Lung (tissue), 11 donors: ENCODE measurements at regions not wholly inside any gene's neighbourhood (a gene's known extent, or its start where the extent isn't known, plus 50 kb on each side); places are given as distances from the start of the nearest gene placed in this dataset.

ENCODE experiments used
- ATAC-seq: fragments of 200-7000 bp; cut with Tn5 transposase; one replicate; pipeline ENCODE4 v1.9.1; 2020; ENCODE audit warnings: moderate number of reproducible peaks; ENCODE audit not compliant: insufficient read depth, low FRiP score
- DNase-seq, 3 donors: peaks; one replicate each; pipeline ENCODE4 v3.0.0-alpha.2; 2013 to 2017
- H3K27ac ChIP-seq, 2 donors: one replicate each; pipeline ENCODE4 v1.5.1; 2013; ENCODE audit warnings: mild to moderate bottlenecking in 2 of 2, moderate library complexity in 2 of 2, control low read depth in 1 of 2, inconsistent platforms in 1 of 2, low read depth in 1 of 2, low read length in 1 of 2
- H3K27me3 ChIP-seq, 3 donors: one replicate each; pipeline ENCODE4 v1.5.1; 2013; ENCODE audit warnings: low read length in 2 of 3; ENCODE audit not compliant: control insufficient read depth in 3 of 3, insufficient read depth in 3 of 3
- H3K36me3 ChIP-seq, 4 donors: one replicate each; pipeline ENCODE4 v1.5.1; 2013; ENCODE audit warnings: low read length in 4 of 4, mild to moderate bottlenecking in 1 of 4, moderate library complexity in 1 of 4; ENCODE audit not compliant: control insufficient read depth in 4 of 4, insufficient read depth in 4 of 4
- H3K4me1 ChIP-seq, 5 donors: one replicate each; pipeline ENCODE4 v1.5.1; 2013; ENCODE audit warnings: low read length in 5 of 5, mild to moderate bottlenecking in 2 of 5, moderate library complexity in 1 of 5; ENCODE audit not compliant: control insufficient read depth in 5 of 5, insufficient read depth in 5 of 5
- H3K4me3 ChIP-seq: one replicate; pipeline ENCODE4 v1.5.1; 2013; ENCODE audit warnings: mild to moderate bottlenecking, control low read depth, moderate library complexity
- H3K9ac ChIP-seq, 2 donors: one replicate each; pipeline ENCODE4 v1.5.1; 2013; ENCODE audit warnings: low read length in 2 of 2, control low read depth in 1 of 2; ENCODE audit not compliant: insufficient read depth in 1 of 2
- H3K9me3 ChIP-seq, 4 donors: one replicate each; pipeline ENCODE4 v1.5.1; 2013; ENCODE audit warnings: low read length in 3 of 4, mild to moderate bottlenecking in 1 of 4, moderate library complexity in 1 of 4; ENCODE audit not compliant: control insufficient read depth in 4 of 4, insufficient read depth in 3 of 4
- CTCF ChIP-seq: IDR thresholded peaks from 2 replicates; pipeline ENCODE4 v1.5.1; 2012; ENCODE audit warnings: mild to moderate bottlenecking; ENCODE audit errors: control extremely low read depth, extremely low read depth
- WGBS, 2 donors: extraction: QIAGEN DNeasy Blood & Tissue Kit; methylation state at CpG; one replicate each; pipeline ENCODE4 v1.1.7; 2013; 5-methylcytosine and 5-hydroxymethylcytosine counted together
- donor health status: control.
- donor health status: control.
- donor health status: Bipolar disorder and iron deficiency.
- donor health status: healthy.
- donor health status: DM: yes; HTN: yes; CAD: no.

- no peaks in the 10 kb centered on the region for H3K36me3 ChIP-seq
- H3K4me1 ChIP-seq, result no peaks in the 10 kb centered on the region
- H3K4me3 ChIP-seq, result no peak overlapping the region
- WGBS, 2 donors, result 87 to 89% methylated on average over 8 of the region's 8 CpGs
- no peaks in the 10 kb centered on the region for H3K9me3 ChIP-seq
- DNase-seq (no peak), ATAC-seq (no peak)
- no peak overlapping the region for H3K9ac ChIP-seq
- no peak overlapping the region for H3K27ac ChIP-seq
- peaks cover 0 to 2% (median 0%) of the 10 kb centered on the region in 3 donors for H3K27me3 ChIP-seq
- TF ChIP-seq CTCF, result no peak
These were observed 208.5 kb upstream of the SSTR4 start for GRCh38 chr20:22826306-22827230.

GRCh38 chr20:22827916-22828315, 207.2 kb upstream of the SSTR4 start:
- no peak for TF ChIP-seq CTCF
- no peaks in the 10 kb centered on the region for H3K4me1 ChIP-seq
- H3K36me3 ChIP-seq, result no peaks in the 10 kb centered on the region
- H3K9me3 ChIP-seq, result no peaks in the 10 kb centered on the region
- no peak for ATAC-seq
- peaks cover 0 to 4% (median 0%) of the 10 kb centered on the region in 3 donors for H3K27me3 ChIP-seq
- no peak overlapping the region for H3K4me3 ChIP-seq
- no peak overlapping the region for H3K9ac ChIP-seq
- no peak overlapping the region for H3K27ac ChIP-seq
- 78 to 89% methylated on average over 3 of the region's 3 CpGs for WGBS, 2 donors
- no peak for DNase-seq

- 66 to 77% methylated on average over 3 of the region's 3 CpGs for WGBS, 2 donors
These were observed 205.8 kb upstream of the SSTR4 start for GRCh38 chr20:22829356-22829755.

More at GRCh38 chr20:22829356-22829755, 205.8 kb upstream of the SSTR4 start:
- peaks cover 0 to 5% (median 0%) of the 10 kb centered on the region in 3 donors for H3K27me3 ChIP-seq
- no peaks in the 10 kb centered on the region for H3K4me1 ChIP-seq
- DNase-seq, result no peak
- H3K9ac ChIP-seq, result no peak overlapping the region
- TF ChIP-seq CTCF, result no peak
- no peak for ATAC-seq
- no peak overlapping the region for H3K27ac ChIP-seq
- H3K36me3 ChIP-seq, result no peaks in the 10 kb centered on the region
- no peaks in the 10 kb centered on the region for H3K9me3 ChIP-seq
- no peak overlapping the region for H3K4me3 ChIP-seq
